ENCODE measurements at regions not wholly inside any gene's neighbourhood (a gene's known extent, or its start where the extent isn't known, plus 50 kb on each side); places are given as distances from the start of the nearest gene placed in this dataset.
"Not testable (repeated sequence)": the region's sequence is repeated elsewhere in the genome, so short reads cannot be mapped to it uniquely, and the experiment has no call there.

- no peak for DNase-seq
These were observed 358.1 kb downstream of the SMOC2 start for GRCh38 chr6:168799067-168799466.

- DNase-seq: no peak
These were observed 355.1 kb downstream of the SMOC2 start for GRCh38 chr6:168796106-168796505.

GRCh38 chr6:168795611-168796010 is 354.6 kb downstream of the SMOC2 start:
- not testable (repeated sequence) for DNase-seq

- DNase-seq: no peak
These were observed 353.5 kb downstream of the SMOC2 start for GRCh38 chr6:168794491-168794890.

GRCh38 chr6:168793649-168794048 is 352.7 kb downstream of the SMOC2 start:
- DNase-seq: no peak

GRCh38 chr6:168791917-168792316 is 350.9 kb downstream of the SMOC2 start:
- DNase-seq: no peak

GRCh38 chr6:168789699-168790098 is 348.7 kb downstream of the SMOC2 start:
- DNase-seq: no peak

GRCh38 chr6:168785720-168786511 is 344.9 kb downstream of the SMOC2 start:
- no peak for DNase-seq

GRCh38 chr6:168784426-168784825 is 343.4 kb downstream of the SMOC2 start:
- no peak for DNase-seq

GRCh38 chr6:168783720-168784119 is 342.7 kb downstream of the SMOC2 start:
- no peak for DNase-seq

- DNase-seq: no peak
These were observed 341.3 kb downstream of the SMOC2 start for GRCh38 chr6:168782187-168782751.

- DNase-seq: no peak
These were observed 337.2 kb downstream of the SMOC2 start for GRCh38 chr6:168778201-168778600.

- no peak for DNase-seq
These were observed 333.4 kb downstream of the SMOC2 start for GRCh38 chr6:168774381-168774780.

- no peak for DNase-seq
These were observed 332.8 kb downstream of the SMOC2 start for GRCh38 chr6:168773788-168774187.

- DNase-seq: no peak
These were observed 324.8 kb downstream of the SMOC2 start for GRCh38 chr6:168765752-168766151.

- no peak for DNase-seq
These were observed 315.1 kb downstream of the SMOC2 start for GRCh38 chr6:168756009-168756634.

- DNase-seq: no peak
These were observed 305.7 kb downstream of the SMOC2 start for GRCh38 chr6:168746643-168747042.

GRCh38 chr6:168746013-168746412 is 305.0 kb downstream of the SMOC2 start:
- DNase-seq: no peak

GRCh38 chr6:168744861-168745260 is 303.9 kb downstream of the SMOC2 start:
- no peak for DNase-seq

GRCh38 chr6:168741942-168742782 is 301.2 kb downstream of the SMOC2 start:
- no peak for DNase-seq

- no peak for DNase-seq
These were observed 300.3 kb downstream of the SMOC2 start for GRCh38 chr6:168741305-168741704.

- no peak for DNase-seq
These were observed 298.4 kb downstream of the SMOC2 start for GRCh38 chr6:168739381-168739780.

- no peak for DNase-seq
These were observed 296.5 kb downstream of the SMOC2 start for GRCh38 chr6:168737481-168737880.

All from stimulated activated CD4-positive, alpha-beta T cell treated with anti-CD3 and anti-CD28 coated beads, Interleukin-4, amount 100 ng/mL, for 4 hours (primary cell).